ENCODE measurements at regions not wholly inside any gene's neighbourhood (a gene's known extent, or its start where the extent isn't known, plus 50 kb on each side); places are given as distances from the start of the nearest gene placed in this dataset.

DNA sequence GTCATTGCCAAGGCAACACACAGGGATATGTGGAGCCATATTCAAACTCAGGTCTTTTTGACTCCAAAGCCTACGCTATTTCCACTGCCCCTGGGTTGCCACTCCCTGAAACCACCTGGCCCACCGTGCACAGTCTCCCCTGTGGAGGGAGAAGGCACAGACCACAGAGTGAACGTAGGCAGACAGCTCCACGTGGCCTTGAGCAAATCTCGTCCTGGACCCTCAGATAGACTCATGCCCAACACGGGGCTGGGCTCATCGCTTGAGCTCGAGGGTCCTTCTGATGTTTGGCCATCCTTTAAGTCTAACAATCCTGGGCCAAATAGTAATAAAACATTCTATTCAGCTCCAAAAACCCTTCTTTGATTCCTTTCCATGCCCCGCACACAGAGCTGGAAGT lies 72.0 kb downstream of the CPN2 start:
- DNase-seq (ENCODE audit: low spot score) (peak; percentile 26), ATAC-seq (ENCODE audit: low read depth) (no peak)
- Histone ChIP-seq H3K9me3 (ENCODE audit: severe bottlenecking) (no peaks in the 10 kb centered on the region), H3K27me3 (ENCODE audit: insufficient read depth, poor library complexity, severe bottlenecking) (no peaks in the 10 kb centered on the region), H3K36me3 (ENCODE audit: low read depth) (no peaks in the 10 kb centered on the region), H3K4me1 (ENCODE audit: insufficient read depth, poor library complexity, severe bottlenecking) (no peaks in the 10 kb centered on the region), H3K27ac (ENCODE audit: poor library complexity, severe bottlenecking) (no peak overlapping the region), H3K4me3 (ENCODE audit: severe bottlenecking) (no peak overlapping the region)
- TF ChIP-seq, protein P1, sequence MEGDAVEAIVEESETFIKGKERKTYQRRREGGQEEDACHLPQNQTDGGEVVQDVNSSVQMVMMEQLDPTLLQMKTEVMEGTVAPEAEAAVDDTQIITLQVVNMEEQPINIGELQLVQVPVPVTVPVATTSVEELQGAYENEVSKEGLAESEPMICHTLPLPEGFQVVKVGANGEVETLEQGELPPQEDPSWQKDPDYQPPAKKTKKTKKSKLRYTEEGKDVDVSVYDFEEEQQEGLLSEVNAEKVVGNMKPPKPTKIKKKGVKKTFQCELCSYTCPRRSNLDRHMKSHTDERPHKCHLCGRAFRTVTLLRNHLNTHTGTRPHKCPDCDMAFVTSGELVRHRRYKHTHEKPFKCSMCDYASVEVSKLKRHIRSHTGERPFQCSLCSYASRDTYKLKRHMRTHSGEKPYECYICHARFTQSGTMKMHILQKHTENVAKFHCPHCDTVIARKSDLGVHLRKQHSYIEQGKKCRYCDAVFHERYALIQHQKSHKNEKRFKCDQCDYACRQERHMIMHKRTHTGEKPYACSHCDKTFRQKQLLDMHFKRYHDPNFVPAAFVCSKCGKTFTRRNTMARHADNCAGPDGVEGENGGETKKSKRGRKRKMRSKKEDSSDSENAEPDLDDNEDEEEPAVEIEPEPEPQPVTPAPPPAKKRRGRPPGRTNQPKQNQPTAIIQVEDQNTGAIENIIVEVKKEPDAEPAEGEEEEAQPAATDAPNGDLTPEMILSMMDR (IDR thresholded peaks at IDR 0.05; ENCODE audit: poor library complexity, severe bottlenecking) = no peak

DNA sequence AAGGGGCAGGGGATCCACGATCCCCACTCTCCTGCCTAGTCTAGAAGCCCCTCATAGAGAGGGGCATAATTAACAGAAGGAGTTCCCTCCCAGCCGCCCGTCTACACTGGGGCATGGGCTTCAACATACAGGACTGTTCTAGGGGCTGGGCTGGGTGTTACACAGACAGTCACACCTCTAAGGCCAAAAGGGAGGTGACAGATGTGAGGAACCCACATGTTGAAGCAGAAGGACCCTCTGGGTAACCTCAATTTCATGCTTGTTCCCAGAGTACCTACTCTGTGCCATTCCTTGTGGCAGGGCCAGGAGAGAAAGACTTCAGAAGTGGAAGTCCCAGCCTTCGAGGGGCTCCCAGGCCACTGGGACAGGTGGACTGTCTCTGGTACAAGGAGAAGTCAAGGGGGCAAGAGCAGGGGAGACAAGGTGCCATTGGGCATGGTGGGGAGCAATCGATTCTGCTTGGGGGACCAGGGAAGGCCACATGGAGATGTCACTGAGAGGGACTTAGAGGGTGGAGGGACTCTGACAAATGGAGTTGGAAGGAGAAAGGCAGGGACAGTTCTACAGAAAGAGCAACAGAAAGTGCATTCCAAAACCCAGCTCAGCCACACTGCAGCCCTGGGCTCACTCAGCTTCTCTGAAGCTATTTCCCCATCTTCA lies 71.3 kb downstream of the CPN2 start:
- H3K27me3 ChIP-seq (ENCODE audit: insufficient read depth, poor library complexity, severe bottlenecking) = no peaks in the 10 kb centered on the region
- no peaks in the 10 kb centered on the region for H3K36me3 ChIP-seq (ENCODE audit: low read depth)
- no peaks in the 10 kb centered on the region for H3K4me1 ChIP-seq (ENCODE audit: insufficient read depth, poor library complexity, severe bottlenecking)
- H3K4me3 ChIP-seq (ENCODE audit: severe bottlenecking) = no peak overlapping the region
- DNase-seq (ENCODE audit: low spot score) (peak; percentile 26), ATAC-seq (ENCODE audit: low read depth) (no peak)
- no peak overlapping the region for H3K27ac ChIP-seq (ENCODE audit: poor library complexity, severe bottlenecking)
- TF ChIP-seq, protein P1 (IDR thresholded peaks at IDR 0.05; ENCODE audit: poor library complexity, severe bottlenecking) = no peak
- no peaks in the 10 kb centered on the region for H3K9me3 ChIP-seq (ENCODE audit: severe bottlenecking)

DNA sequence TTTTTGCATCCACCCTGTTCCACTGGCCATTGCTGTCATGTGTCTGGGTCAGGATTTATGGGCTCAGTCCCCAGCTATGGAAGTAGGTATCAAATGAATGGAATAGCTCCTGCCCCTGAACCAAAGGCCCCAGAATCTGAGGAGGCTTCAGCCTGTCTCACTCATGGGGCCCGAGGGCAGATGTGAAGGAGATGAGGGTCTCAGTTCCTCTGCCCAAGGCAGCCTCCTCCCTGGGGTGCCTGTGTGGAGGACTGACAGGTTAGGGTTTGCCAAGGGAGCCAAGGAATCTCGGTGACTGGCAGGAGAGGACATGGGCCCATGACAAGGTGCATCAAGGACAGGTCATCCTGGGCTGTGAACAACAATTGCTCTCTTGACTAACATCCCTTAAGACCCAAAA lies 70.4 kb downstream of the CPN2 start:
- Histone ChIP-seq H3K36me3 (ENCODE audit: low read depth) (no peaks in the 10 kb centered on the region), H3K27me3 (ENCODE audit: insufficient read depth, poor library complexity, severe bottlenecking) (no peaks in the 10 kb centered on the region), H3K4me3 (ENCODE audit: severe bottlenecking) (no peak overlapping the region), H3K9me3 (ENCODE audit: severe bottlenecking) (no peaks in the 10 kb centered on the region), H3K4me1 (ENCODE audit: insufficient read depth, poor library complexity, severe bottlenecking) (no peaks in the 10 kb centered on the region), H3K27ac (ENCODE audit: poor library complexity, severe bottlenecking) (no peak overlapping the region)
- ATAC-seq (ENCODE audit: low read depth) (no peak), DNase-seq (ENCODE audit: low spot score) (no peak)
- TF ChIP-seq, protein P1 (IDR thresholded peaks at IDR 0.05; ENCODE audit: poor library complexity, severe bottlenecking) = no peak

DNA sequence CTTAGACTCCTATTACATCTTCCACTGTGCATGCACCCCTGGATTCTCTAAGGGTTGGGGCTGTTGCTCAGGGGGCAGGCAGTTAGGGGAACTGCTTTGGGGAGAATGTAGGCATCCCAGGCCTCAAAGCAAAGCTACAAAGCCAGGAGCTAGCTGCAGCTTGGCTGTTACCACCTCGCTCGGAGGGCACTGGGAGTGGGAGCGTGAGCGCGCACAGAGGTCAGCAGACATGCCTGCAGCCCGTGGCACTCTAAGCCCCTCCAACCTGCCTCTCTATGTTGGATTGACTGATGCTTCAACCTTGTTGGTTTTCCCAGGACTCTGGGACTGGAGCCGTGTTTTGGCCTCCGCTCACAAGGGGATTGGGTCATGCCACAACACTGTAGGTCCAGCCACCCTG lies 69.8 kb downstream of the CPN2 start:
- Histone ChIP-seq H3K27ac (ENCODE audit: poor library complexity, severe bottlenecking) (no peak overlapping the region), H3K27me3 (ENCODE audit: insufficient read depth, poor library complexity, severe bottlenecking) (no peaks in the 10 kb centered on the region), H3K4me3 (ENCODE audit: severe bottlenecking) (no peak overlapping the region), H3K9me3 (ENCODE audit: severe bottlenecking) (no peaks in the 10 kb centered on the region), H3K36me3 (ENCODE audit: low read depth) (no peaks in the 10 kb centered on the region), H3K4me1 (ENCODE audit: insufficient read depth, poor library complexity, severe bottlenecking) (no peaks in the 10 kb centered on the region)
- ATAC-seq (ENCODE audit: low read depth) (no peak), DNase-seq (ENCODE audit: low spot score) (peak; percentile 26)
- TF ChIP-seq, protein P1 (IDR thresholded peaks at IDR 0.05; ENCODE audit: poor library complexity, severe bottlenecking) = no peak

DNA sequence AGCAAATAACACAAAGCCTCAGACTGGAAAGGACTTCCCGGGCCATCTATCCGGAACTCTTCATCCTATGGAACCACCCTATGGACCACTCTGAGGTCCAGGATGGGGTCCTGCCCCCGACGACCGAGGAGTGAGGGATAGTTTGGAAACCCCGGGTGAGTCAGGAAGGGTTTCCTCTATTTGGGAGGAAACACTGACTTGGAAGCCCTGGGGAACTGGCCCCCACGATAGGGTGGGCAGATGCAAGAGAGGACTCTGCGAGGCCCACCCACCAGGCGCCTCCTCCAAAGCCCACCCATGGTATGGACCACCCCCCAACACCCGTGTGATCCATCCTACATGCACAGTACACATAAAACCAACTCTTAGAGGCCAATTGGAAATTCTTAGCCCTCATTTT lies 69.4 kb downstream of the CPN2 start:
- no peak overlapping the region for H3K27ac ChIP-seq (ENCODE audit: poor library complexity, severe bottlenecking)
- no peaks in the 10 kb centered on the region for H3K4me1 ChIP-seq (ENCODE audit: insufficient read depth, poor library complexity, severe bottlenecking)
- H3K36me3 ChIP-seq (ENCODE audit: low read depth) = no peaks in the 10 kb centered on the region
- TF ChIP-seq, protein P1 (IDR thresholded peaks at IDR 0.05; ENCODE audit: poor library complexity, severe bottlenecking) = no peak
- H3K9me3 ChIP-seq (ENCODE audit: severe bottlenecking) = no peaks in the 10 kb centered on the region
- ATAC-seq (ENCODE audit: low read depth) (no peak), DNase-seq (ENCODE audit: low spot score) (peak; percentile 36)
- no peak overlapping the region for H3K4me3 ChIP-seq (ENCODE audit: severe bottlenecking)
- H3K27me3 ChIP-seq (ENCODE audit: insufficient read depth, poor library complexity, severe bottlenecking) = no peaks in the 10 kb centered on the region
